Parathyroid adenoma (tissue), 2 donors: ENCODE measurements at regions not wholly inside any gene's neighbourhood (a gene's known extent, or its start where the extent isn't known, plus 50 kb on each side); places are given as distances from the start of the nearest gene placed in this dataset.

Experiments
- H2AFZ ChIP-seq: fragments of 300-600 bp; sonication (generic); one replicate; pipeline ENCODE4 v1.7.0; 2017; ENCODE audit warnings: antibody characterized with exemption, mild to moderate bottlenecking
- H3K27ac ChIP-seq: fragments of 300-600 bp; sonication (generic); one replicate; pipeline ENCODE4 v1.7.0; 2017
- H3K27me3 ChIP-seq: fragments of 300-600 bp; sonication (generic); one replicate; pipeline ENCODE4 v1.7.0; 2017; ENCODE audit warnings: low read length; ENCODE audit not compliant: control insufficient read depth, insufficient read depth
- H3K36me3 ChIP-seq: fragments of 300-600 bp; sonication (generic); one replicate; pipeline ENCODE4 v1.7.0; 2017; ENCODE audit warnings: low read length; ENCODE audit not compliant: control insufficient read depth, insufficient read depth
- H3K4me1 ChIP-seq: fragments of 300-600 bp; sonication (generic); one replicate; pipeline ENCODE4 v1.7.0; 2017; ENCODE audit warnings: control low read depth
- H3K4me2 ChIP-seq: fragments of 300-600 bp; sonication (generic); one replicate; pipeline ENCODE4 v1.7.0; 2017; ENCODE audit warnings: low read length
- H3K4me3 ChIP-seq: fragments of 300-600 bp; sonication (generic); one replicate; pipeline ENCODE4 v1.7.0; 2017; ENCODE audit warnings: low read depth, low read length
- H3K79me2 ChIP-seq: fragments of 300-600 bp; sonication (generic); one replicate; pipeline ENCODE4 v1.7.0; 2017; ENCODE audit warnings: control low read depth
- H3K9ac ChIP-seq: fragments of 300-600 bp; sonication (generic); one replicate; pipeline ENCODE4 v1.7.0; 2017; ENCODE audit warnings: mild to moderate bottlenecking
- H3K9me3 ChIP-seq: fragments of 300-600 bp; sonication (generic); one replicate; pipeline ENCODE4 v1.7.0; 2017; ENCODE audit warnings: low read length; ENCODE audit not compliant: control insufficient read depth
- TF ChIP-seq, protein P1 (sequence below): fragments of 300-600 bp; sonication (generic); IDR thresholded peaks from one replicate; pipeline ENCODE4 v1.7.0; 2017; ENCODE audit warnings: antibody characterized with exemption, mild to moderate bottlenecking
- donor health status: primary hyperparathyroidism.

GRCh38 chr6:97459535-97459934, 176.5 kb upstream of the MMS22L start:
- no peaks in the 10 kb centered on the region for H3K79me2 ChIP-seq

DNA sequence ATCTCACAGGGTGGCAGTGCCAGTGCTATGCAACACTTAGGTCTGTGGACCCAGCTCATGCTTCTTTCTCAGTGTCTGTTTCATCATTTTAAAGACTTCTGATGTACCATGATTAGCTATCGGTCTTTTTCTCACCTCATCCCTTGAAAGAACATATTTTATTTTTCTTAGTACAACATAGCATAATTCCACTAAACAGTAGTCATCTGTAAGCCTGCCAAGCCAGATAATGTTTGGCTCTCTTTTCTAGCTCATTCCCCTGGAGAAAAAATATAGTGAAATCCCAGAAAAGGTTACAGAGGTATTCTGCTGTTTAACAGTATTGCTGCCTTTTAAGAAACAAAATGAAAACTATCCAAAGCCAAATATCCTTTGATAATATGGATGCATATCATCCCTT, 177.0 kb upstream of the MMS22L start:
- TF ChIP-seq, protein P1, sequence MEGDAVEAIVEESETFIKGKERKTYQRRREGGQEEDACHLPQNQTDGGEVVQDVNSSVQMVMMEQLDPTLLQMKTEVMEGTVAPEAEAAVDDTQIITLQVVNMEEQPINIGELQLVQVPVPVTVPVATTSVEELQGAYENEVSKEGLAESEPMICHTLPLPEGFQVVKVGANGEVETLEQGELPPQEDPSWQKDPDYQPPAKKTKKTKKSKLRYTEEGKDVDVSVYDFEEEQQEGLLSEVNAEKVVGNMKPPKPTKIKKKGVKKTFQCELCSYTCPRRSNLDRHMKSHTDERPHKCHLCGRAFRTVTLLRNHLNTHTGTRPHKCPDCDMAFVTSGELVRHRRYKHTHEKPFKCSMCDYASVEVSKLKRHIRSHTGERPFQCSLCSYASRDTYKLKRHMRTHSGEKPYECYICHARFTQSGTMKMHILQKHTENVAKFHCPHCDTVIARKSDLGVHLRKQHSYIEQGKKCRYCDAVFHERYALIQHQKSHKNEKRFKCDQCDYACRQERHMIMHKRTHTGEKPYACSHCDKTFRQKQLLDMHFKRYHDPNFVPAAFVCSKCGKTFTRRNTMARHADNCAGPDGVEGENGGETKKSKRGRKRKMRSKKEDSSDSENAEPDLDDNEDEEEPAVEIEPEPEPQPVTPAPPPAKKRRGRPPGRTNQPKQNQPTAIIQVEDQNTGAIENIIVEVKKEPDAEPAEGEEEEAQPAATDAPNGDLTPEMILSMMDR, result no peak
- Histone ChIP-seq H3K36me3 (no peaks in the 10 kb centered on the region), H3K27me3 (no peaks in the 10 kb centered on the region), H3K27ac (no peak overlapping the region), H2AFZ (no peak overlapping the region), H3K9ac (no peak overlapping the region), H3K4me1 (no peaks in the 10 kb centered on the region), H3K4me2 (no peak overlapping the region), H3K4me3 (no peak overlapping the region), H3K9me3 (no peaks in the 10 kb centered on the region), H3K79me2 (no peaks in the 10 kb centered on the region)

More at GRCh38 chr6:97459535-97459934, 176.5 kb upstream of the MMS22L start:
- Histone ChIP-seq H3K4me3 (no peak overlapping the region), H3K27me3 (no peaks in the 10 kb centered on the region), H3K4me2 (no peak overlapping the region), H2AFZ (no peak overlapping the region), H3K9ac (no peak overlapping the region), H3K36me3 (no peaks in the 10 kb centered on the region), H3K4me1 (no peaks in the 10 kb centered on the region), H3K9me3 (no peaks in the 10 kb centered on the region), H3K27ac (no peak overlapping the region)
- TF ChIP-seq, protein P1, result no peak

DNA sequence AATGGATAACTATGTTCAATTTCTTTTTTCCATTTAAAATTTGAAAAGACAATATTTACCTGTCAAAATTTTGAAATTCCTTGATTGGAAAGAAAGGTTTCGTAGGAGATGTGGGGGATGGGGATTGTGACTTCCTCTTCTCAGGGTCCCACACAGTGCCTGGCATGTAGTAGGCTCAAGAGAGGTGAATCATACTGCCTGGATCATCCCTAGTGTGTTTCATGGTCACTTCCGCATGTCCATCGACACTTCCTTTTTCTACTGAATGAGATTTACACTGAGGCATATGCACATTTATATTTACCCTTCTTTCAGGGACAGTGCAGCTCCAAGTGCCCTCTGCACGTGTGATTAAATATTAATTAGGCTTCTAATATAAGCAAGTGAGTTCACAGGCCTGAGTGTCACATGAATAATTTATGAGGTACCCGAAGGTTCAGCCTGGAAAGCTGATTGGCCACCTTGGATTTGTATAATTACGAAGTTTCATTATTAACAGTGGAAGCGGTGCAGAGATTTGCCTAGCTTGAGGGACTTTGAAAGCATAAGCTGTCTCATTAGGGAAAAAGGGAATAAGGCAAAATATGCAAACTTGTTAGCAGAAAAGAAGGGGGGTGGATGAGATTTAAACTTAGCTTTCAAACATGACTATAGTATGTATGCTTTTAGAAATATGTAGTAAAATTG, 177.5 kb upstream of the MMS22L start:
- H3K9ac ChIP-seq, result no peak overlapping the region
- TF ChIP-seq, protein P1, result no peak
- no peak overlapping the region for H3K4me2 ChIP-seq
- H3K79me2 ChIP-seq, result no peaks in the 10 kb centered on the region
- H3K27ac ChIP-seq, result no peak overlapping the region
- H3K4me1 ChIP-seq, result no peaks in the 10 kb centered on the region
- H3K36me3 ChIP-seq, result no peaks in the 10 kb centered on the region
- H2AFZ ChIP-seq, result no peak overlapping the region
- H3K4me3 ChIP-seq, result no peak overlapping the region
- H3K9me3 ChIP-seq, result no peaks in the 10 kb centered on the region
- H3K27me3 ChIP-seq, result no peaks in the 10 kb centered on the region

- Histone ChIP-seq H3K9ac (no peak overlapping the region), H3K4me2 (no peak overlapping the region), H3K27me3 (no peaks in the 10 kb centered on the region), H2AFZ (no peak overlapping the region), H3K4me1 (no peaks in the 10 kb centered on the region), H3K9me3 (no peaks in the 10 kb centered on the region), H3K27ac (no peak overlapping the region), H3K79me2 (no peaks in the 10 kb centered on the region), H3K4me3 (no peak overlapping the region), H3K36me3 (no peaks in the 10 kb centered on the region)
- TF ChIP-seq, protein P1, result no peak
Measured at GRCh38 chr6:97461218-97461617, 178.2 kb upstream of the MMS22L start.

DNA sequence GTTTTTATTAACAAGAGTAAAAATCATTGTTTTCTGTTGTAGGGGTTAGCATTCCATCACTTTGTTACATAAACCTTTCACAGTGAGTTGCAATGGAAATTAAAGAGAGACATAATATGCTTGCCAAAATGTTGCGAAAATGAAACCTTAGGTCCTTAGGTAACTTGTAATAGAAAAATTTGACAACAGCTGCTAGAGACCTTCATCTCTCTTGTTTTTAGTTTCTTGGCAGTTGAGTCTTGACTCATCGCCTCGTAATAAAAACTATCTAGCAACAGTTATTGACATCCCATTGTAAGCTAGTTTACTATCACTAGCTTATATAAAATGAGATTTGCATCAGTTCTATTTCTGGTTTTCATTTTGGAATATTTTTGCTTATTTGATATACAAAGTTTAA, 179.0 kb upstream of the MMS22L start:
- Histone ChIP-seq H3K27ac (no peak overlapping the region), H3K4me1 (no peaks in the 10 kb centered on the region), H3K9ac (no peak overlapping the region), H3K4me2 (no peak overlapping the region), H2AFZ (no peak overlapping the region), H3K27me3 (no peaks in the 10 kb centered on the region), H3K79me2 (no peaks in the 10 kb centered on the region), H3K4me3 (no peak overlapping the region), H3K9me3 (no peaks in the 10 kb centered on the region), H3K36me3 (no peaks in the 10 kb centered on the region)
- TF ChIP-seq, protein P1, result no peak
